ENCODE measurements at regions not wholly inside any gene's neighbourhood (a gene's known extent, or its start where the extent isn't known, plus 50 kb on each side); places are given as distances from the start of the nearest gene placed in this dataset.

DNA sequence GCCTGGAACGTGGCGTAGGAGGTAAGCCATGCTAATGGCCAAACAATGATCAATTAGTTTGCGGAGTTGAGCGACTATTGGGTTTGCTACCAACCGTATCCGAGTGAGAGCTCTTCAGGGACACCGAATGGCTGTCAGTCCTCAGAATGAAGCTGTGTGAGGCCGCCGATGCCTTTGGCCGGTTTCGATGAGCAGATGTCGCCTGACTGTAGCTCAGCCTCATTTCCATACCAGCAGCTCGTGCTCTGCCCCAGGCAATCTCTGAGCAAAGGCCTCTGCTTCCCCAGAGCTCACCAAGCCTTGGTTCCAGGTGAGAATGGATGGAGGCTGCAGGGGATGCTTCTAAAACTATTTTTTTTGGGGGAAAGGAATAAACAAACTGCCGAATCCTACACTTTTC is 111.7 kb upstream of the HS3ST4 start:
- no peak overlapping the region for H3K18ac ChIP-seq (ENCODE audit: low read depth, low read length)
- TF ChIP-seq SMC3 (IDR thresholded peaks at IDR 0.05; ENCODE audit: low read depth, low read length) (no peak), MAZ (IDR thresholded peaks at IDR 0.05; ENCODE audit: borderline replicate concordance, low read depth, low read length) (no peak), RAD21 (IDR thresholded peaks at IDR 0.05; ENCODE audit: low read length) (no peak), CEBPB (IDR thresholded peaks at IDR 0.05; ENCODE audit: low read depth, low read length) (no peak), BHLHE40 (IDR thresholded peaks at IDR 0.05; ENCODE audit: low read depth, low read length) (no peak), CHD1 (IDR thresholded peaks at IDR 0.05; ENCODE audit: low read depth, low read length) (no peak), RCOR1 (IDR thresholded peaks at IDR 0.05; ENCODE audit: insufficient replicate concordance, low read length) (no peak), MAFK (IDR thresholded peaks at IDR 0.05; ENCODE audit: low read depth, low read length) (no peak)
- no peaks in the 10 kb centered on the region for H3K9me1 ChIP-seq (ENCODE audit: insufficient read depth, low read length)
- no peaks in the 10 kb centered on the region for H3K27me3 ChIP-seq (ENCODE audit: control insufficient read depth, insufficient read depth, low read length)
- ChIA-PET CTCF (no interaction called here), POLR2A (ENCODE audit: unreplicated experiment) (no interaction called here)
- BruUV-seq (replicated peaks): no TSS peak
- no peaks in the 10 kb centered on the region for H3K36me3 ChIP-seq (ENCODE audit: control insufficient read depth, insufficient read depth, low read length)
- in situ Hi-C loops (cut with MboI; ENCODE audit: low sequenced_read_pairs) (no loop called here), intact Hi-C loops (cut with micrococcal nuclease) (no loop called here), dilution Hi-C loops (cut with HindIII; ENCODE audit: low sequenced_read_pairs, unreplicated experiment) (no loop called here)
- H4K20me1 ChIP-seq (ENCODE audit: insufficient read depth, low read length): no peaks in the 10 kb centered on the region
- WGBS, 2 experiments (ENCODE audit: extremely low coverage in 2 of 2, insufficient read length in 1 of 2): 48% methylated on average over 5 of the region's 14 CpGs; no CpG with 5 or more reads in 1 of the 2 experiments
- no peak overlapping the region for H2AK9ac ChIP-seq (replicated peaks; ENCODE audit: low read depth, low read length, poor library complexity)
- H2BK20ac ChIP-seq (ENCODE audit: low read depth, low read length): no peak overlapping the region
- H2AK5ac ChIP-seq (ENCODE audit: low read depth, low read length): no peak overlapping the region
- no peak overlapping the region for H3K4ac ChIP-seq (ENCODE audit: low read depth, low read length)
- no peak overlapping the region for H2AFZ ChIP-seq (replicated peaks; ENCODE audit: low read length, poor library complexity)
- H4K5ac ChIP-seq (ENCODE audit: low read depth, low read length): no peak overlapping the region
- no peak overlapping the region for H3K4me2 ChIP-seq (ENCODE audit: low read depth, low read length)
- no peak overlapping the region for H3K56ac ChIP-seq (ENCODE audit: extremely low read depth, insufficient read depth, low read length)
- H3K4me1 ChIP-seq (ENCODE audit: control insufficient read depth, insufficient read depth, low read length): no peaks in the 10 kb centered on the region
- no peak overlapping the region for H3K4me3 ChIP-seq (ENCODE audit: insufficient read depth, low read depth, low read length)
- no peaks in the 10 kb centered on the region for H3K79me1 ChIP-seq (ENCODE audit: low read depth in 1 of 2, low read length in 2 of 2)
- H3K9ac ChIP-seq (ENCODE audit: low read depth, low read length): no peak overlapping the region
- no peak overlapping the region for H2BK120ac ChIP-seq (ENCODE audit: low read depth, low read length)
- H4K8ac ChIP-seq (ENCODE audit: low read depth in 2 of 2, low read length in 2 of 2): no peak overlapping the region
- H3K27ac ChIP-seq (ENCODE audit: insufficient read depth, low read length): no peak overlapping the region
- H3K9me3 ChIP-seq (ENCODE audit: control insufficient read depth, insufficient read depth, low read length): peaks cover 10% of the 10 kb centered on the region; the same call in 1 of the 2 replicates
- no peak for DNase-seq
- ATAC-seq (ENCODE audit: low read depth): no peak
- no peak overlapping the region for H4K91ac ChIP-seq (ENCODE audit: insufficient read depth, low read depth, low read length)
- no peak overlapping the region for H3K23ac ChIP-seq (ENCODE audit: low read depth, low read length)
- no peak overlapping the region for H3K14ac ChIP-seq (replicated peaks; ENCODE audit: low read depth, low read length)
- H2BK5ac ChIP-seq (ENCODE audit: low read depth, low read length, poor library complexity, severe bottlenecking): no peak overlapping the region
- no peak overlapping the region for H2BK15ac ChIP-seq (ENCODE audit: low read depth, low read length)
